ENCODE measurements at regions not wholly inside any gene's neighbourhood (a gene's known extent, or its start where the extent isn't known, plus 50 kb on each side); places are given as distances from the start of the nearest gene placed in this dataset.

DNA sequence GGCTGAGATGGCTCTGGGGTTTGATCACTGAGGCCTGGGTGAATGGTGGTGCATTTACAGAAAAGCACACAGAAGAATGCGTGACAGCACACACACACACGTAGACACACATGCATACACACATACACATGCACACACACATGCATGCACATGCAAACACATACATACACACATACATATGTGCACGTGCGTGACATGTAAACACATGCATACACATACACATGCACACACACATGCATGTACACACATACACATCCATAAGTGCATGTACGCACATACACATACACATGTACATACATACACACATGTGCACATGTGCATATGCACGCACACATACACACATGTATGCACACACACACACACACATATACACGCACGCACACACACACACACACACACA, 108.4 kb downstream of the AIPL1 start:
- TF ChIP-seq ZFX (IDR thresholded peaks at IDR 0.05), result no peak
- no peak overlapping the region for H3K27ac ChIP-seq

DNA sequence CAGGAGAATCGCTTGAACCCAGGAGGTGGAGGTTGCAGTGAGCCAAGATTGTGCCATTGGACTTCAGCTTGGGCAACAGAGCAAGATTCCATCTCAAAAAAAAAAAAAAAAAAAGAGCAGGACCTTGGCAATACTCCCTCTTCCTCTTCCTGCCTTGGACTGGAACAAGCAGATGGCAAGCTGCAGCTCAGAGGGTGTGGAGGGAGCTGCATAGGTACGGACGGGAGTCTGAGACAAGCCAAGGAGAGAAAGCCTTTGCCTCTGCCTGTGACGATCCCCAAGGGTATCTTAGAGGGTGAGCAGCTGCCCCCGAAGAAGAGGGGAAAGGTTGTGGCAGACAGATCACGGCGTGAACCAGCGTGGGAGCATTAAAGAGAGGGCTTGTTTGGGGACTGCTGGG, 109.2 kb downstream of the AIPL1 start:
- no peak for TF ChIP-seq ZFX (IDR thresholded peaks at IDR 0.05)
- TF ChIP-seq, protein P1, sequence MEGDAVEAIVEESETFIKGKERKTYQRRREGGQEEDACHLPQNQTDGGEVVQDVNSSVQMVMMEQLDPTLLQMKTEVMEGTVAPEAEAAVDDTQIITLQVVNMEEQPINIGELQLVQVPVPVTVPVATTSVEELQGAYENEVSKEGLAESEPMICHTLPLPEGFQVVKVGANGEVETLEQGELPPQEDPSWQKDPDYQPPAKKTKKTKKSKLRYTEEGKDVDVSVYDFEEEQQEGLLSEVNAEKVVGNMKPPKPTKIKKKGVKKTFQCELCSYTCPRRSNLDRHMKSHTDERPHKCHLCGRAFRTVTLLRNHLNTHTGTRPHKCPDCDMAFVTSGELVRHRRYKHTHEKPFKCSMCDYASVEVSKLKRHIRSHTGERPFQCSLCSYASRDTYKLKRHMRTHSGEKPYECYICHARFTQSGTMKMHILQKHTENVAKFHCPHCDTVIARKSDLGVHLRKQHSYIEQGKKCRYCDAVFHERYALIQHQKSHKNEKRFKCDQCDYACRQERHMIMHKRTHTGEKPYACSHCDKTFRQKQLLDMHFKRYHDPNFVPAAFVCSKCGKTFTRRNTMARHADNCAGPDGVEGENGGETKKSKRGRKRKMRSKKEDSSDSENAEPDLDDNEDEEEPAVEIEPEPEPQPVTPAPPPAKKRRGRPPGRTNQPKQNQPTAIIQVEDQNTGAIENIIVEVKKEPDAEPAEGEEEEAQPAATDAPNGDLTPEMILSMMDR (conservative IDR thresholded peaks at IDR 0.05), result no peak

DNA sequence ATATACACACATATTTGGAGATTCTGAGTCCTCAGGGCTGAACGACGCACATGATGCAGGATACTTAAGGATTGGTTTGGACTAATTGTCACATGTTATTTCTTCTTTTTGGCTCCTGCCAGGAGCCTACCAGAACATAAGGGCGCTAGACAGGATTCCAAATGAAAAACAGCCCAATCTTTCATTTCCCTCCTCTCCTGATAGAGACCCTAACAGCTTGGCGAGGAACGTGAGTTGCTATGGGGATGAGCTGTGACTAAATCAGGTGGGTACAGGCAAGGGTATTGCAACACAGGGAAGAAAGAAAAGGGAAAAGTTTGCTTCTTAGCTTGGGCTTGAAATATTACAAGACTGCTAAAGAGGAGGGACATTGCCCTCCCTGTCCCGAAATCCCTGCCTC, 109.9 kb downstream of the AIPL1 start:
- no peak overlapping the region for H3K27ac ChIP-seq

More for the DNA sequence above, 109.2 kb downstream of the AIPL1 start:
- H3K27ac ChIP-seq, result no peak overlapping the region

DNA sequence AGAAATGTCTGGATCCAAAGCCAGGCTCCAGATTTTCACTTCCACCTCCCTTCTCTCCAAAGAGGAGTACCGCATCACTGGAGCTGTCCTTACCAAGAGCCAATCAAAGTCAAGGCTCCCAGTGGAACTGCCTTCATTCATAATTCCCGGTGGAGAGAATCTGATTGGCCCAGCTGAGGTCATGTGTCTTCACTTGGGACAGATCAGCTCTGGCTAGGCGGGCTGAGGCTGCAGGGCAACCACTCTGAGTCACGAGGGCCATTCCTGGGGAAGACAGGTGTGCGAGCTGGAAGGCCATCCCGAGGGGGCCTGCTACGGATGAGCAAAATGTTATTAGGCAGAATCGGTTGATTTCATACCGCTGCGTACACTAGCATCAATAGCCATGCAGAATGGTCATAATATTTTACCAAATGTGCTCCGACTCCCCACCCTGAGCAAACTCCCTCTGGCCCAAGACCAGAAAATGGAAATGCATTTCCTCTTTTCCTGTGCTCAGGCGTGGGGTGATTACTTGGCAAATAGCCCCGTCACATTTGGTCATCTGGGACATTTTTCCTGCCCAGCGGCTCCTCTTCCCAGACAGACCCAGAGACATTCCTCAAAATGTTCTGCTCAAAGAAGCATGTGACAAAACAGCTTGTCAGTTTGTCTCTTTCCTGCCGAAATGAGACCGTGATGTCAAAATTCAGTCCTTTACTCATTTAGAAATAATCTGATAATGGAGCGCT, 111.1 kb downstream of the AIPL1 start:
- TF ChIP-seq, protein P1 (conservative IDR thresholded peaks at IDR 0.05), result no peak
- TF ChIP-seq ZFX (IDR thresholded peaks at IDR 0.05), result no peak
- no peak overlapping the region for H3K27ac ChIP-seq

More for the DNA sequence above, 109.9 kb downstream of the AIPL1 start:
- TF ChIP-seq ZFX (IDR thresholded peaks at IDR 0.05), result no peak
- TF ChIP-seq, protein P1 (conservative IDR thresholded peaks at IDR 0.05), result no peak

DNA sequence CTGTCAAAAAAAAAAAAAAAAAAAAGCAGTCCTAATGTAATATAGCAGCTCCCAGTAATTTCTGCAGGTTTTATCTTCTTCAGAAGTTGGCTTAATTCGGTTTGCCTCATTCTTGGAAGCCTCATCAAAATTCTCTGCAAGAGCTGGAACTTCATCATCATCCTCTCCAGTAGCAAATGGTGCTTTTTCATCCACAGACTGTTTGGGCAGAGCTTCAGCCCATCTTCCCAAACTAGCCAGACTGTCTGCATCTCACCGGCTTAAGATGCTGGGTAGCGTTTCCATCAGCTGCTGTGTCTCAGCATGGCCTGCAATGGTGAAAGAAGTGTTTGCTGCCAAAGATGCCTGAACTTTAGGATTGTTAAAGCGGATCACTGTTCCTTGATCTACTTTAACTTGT, 112.6 kb downstream of the AIPL1 start:
- H3K27ac ChIP-seq, result no peak overlapping the region
- TF ChIP-seq, protein P1 (conservative IDR thresholded peaks at IDR 0.05), result no peak
- no peak for TF ChIP-seq ZFX (IDR thresholded peaks at IDR 0.05)

DNA sequence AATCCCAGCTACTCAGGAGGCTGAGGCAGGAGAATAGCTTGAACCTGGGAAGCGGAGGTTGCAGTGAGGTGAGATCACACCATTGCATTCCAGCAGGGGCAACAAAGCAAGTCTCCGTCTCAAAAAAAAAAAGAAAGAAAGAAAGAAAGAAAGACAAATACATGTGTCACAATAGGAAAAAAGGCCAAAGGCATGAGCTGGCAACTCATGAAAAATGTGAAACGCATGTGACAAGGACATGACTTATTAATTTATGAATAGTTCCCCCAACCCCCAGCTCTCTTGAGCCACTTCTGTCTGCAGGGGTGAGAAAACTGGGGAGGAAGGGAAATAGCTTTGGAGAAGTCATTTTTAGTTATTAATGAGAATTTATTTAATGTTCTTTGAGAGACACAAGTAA, 120.6 kb downstream of the AIPL1 start:
- no peak overlapping the region for H3K27ac ChIP-seq
- no peak for TF ChIP-seq ZFX (IDR thresholded peaks at IDR 0.05)
- TF ChIP-seq, protein P1 (conservative IDR thresholded peaks at IDR 0.05), result no peak

DNA sequence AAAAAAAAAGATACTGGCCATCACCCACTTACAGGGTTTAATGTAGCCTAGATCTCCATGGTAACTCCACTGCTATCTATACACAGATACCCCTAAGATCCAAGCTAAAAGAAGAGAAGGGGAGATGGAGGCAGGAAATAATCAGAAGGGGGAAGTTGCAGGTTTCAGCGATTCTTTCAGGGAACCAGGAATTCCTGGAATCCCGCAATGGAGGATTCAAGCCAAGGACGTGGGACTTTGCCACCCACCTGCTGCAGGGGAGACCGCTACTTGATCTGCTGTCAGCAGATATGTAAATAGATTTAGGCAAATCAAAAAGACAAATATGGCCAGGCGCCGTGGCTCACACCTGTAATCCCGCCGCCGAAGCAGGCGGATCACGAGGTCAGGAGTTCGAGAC, 121.1 kb downstream of the AIPL1 start:
- H3K27ac ChIP-seq, result no peak overlapping the region
- TF ChIP-seq ZFX (IDR thresholded peaks at IDR 0.05), result no peak

DNA sequence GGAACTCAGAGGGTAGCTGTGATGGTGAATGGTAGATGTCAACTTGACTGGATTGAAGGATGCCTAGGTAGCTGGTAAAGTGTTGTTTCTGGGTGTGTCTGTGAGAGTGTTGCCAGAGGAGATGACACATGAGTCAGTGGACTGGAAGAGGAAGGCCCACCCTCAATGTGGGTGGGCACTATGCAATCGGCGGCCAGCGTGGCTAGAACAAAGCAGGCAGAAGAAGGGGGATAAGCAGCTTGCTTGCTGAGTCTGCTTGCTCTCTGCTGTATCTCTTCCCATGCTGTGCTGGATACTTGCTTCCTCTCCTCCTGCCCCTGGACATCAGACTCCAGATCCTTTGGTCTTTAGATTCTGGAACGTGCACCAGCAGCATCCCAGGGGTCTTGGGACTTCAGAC, 128.1 kb downstream of the AIPL1 start:
- no peak for TF ChIP-seq ZFX (IDR thresholded peaks at IDR 0.05)
- TF ChIP-seq, protein P1 (conservative IDR thresholded peaks at IDR 0.05), result no peak
- no peak overlapping the region for H3K27ac ChIP-seq

All from C4-2B (cell line).